ENCODE measurements at regions not wholly inside any gene's neighbourhood (a gene's known extent, or its start where the extent isn't known, plus 50 kb on each side); places are given as distances from the start of the nearest gene placed in this dataset.

GRCh38 chr7:49074538-49074937 lies 150.2 kb downstream of the CDC14C start:
- TF ChIP-seq POLR2A (IDR thresholded peaks at IDR 0.05) = no peak
- no peak for TF ChIP-seq CTCF (IDR thresholded peaks at IDR 0.05)
- no peak for DNase-seq (ENCODE audit: low spot score in 2 of 2)
- intact Hi-C loops (cut with DNase I; ENCODE audit: low total_unique reads) = no loop called here
- H3K4me3 ChIP-seq (ENCODE audit: low read depth, poor library complexity, severe bottlenecking) = no peak overlapping the region
- 50 to 51% methylated on average over 2 of the region's 2 CpGs for WGBS, 2 donors

- DNase-seq (ENCODE audit: low spot score in 2 of 2) = no peak
- H3K4me3 ChIP-seq (ENCODE audit: low read depth, poor library complexity, severe bottlenecking) = no peak overlapping the region
- intact Hi-C loops (cut with DNase I; ENCODE audit: low total_unique reads) = no loop called here
- 79 to 88% methylated on average over 2 of the region's 2 CpGs for WGBS, 2 donors
- TF ChIP-seq POLR2A (IDR thresholded peaks at IDR 0.05) = no peak
- TF ChIP-seq CTCF (IDR thresholded peaks at IDR 0.05) = no peak
These were observed 156.6 kb downstream of the CDC14C start for GRCh38 chr7:49080896-49081475.

- no peak for TF ChIP-seq CTCF (IDR thresholded peaks at IDR 0.05)
- TF ChIP-seq POLR2A (IDR thresholded peaks at IDR 0.05) = no peak
- intact Hi-C loops (cut with DNase I; ENCODE audit: low total_unique reads) = no loop called here
- no peak overlapping the region for H3K4me3 ChIP-seq (ENCODE audit: low read depth, poor library complexity, severe bottlenecking)
- DNase-seq (ENCODE audit: low spot score in 2 of 2) = no peak
These were observed 163.7 kb downstream of the CDC14C start for GRCh38 chr7:49088017-49088416.

- 51 to 59% methylated on average over 2 of the region's 2 CpGs for WGBS, 2 donors
These were observed 165.4 kb downstream of the CDC14C start for GRCh38 chr7:49089717-49090116.

GRCh38 chr7:49091089-49091488 lies 166.7 kb downstream of the CDC14C start:
- H3K4me3 ChIP-seq (ENCODE audit: low read depth, poor library complexity, severe bottlenecking) = no peak overlapping the region
- TF ChIP-seq POLR2A (IDR thresholded peaks at IDR 0.05) = no peak
- TF ChIP-seq CTCF (IDR thresholded peaks at IDR 0.05) = no peak
- intact Hi-C loops (cut with DNase I; ENCODE audit: low total_unique reads) = no loop called here
- no peak for DNase-seq (ENCODE audit: low spot score in 2 of 2)
- 71 to 76% methylated on average over 3 of the region's 3 CpGs for WGBS, 2 donors

More at GRCh38 chr7:49089717-49090116, 165.4 kb downstream of the CDC14C start:
- TF ChIP-seq POLR2A (IDR thresholded peaks at IDR 0.05) = no peak
- TF ChIP-seq CTCF (IDR thresholded peaks at IDR 0.05) = no peak
- H3K4me3 ChIP-seq (ENCODE audit: low read depth, poor library complexity, severe bottlenecking) = no peak overlapping the region
- no peak for DNase-seq (ENCODE audit: low spot score in 2 of 2)
- intact Hi-C loops (cut with DNase I; ENCODE audit: low total_unique reads) = no loop called here

- DNase-seq (ENCODE audit: low spot score in 2 of 2) = no peak
- intact Hi-C loops (cut with DNase I; ENCODE audit: low total_unique reads) = no loop called here
- no peak overlapping the region for H3K4me3 ChIP-seq (ENCODE audit: low read depth, poor library complexity, severe bottlenecking)
- 62 to 63% methylated on average over 2 of the region's 2 CpGs for WGBS, 2 donors
- no peak for TF ChIP-seq POLR2A (IDR thresholded peaks at IDR 0.05)
- no peak for TF ChIP-seq CTCF (IDR thresholded peaks at IDR 0.05)
These were observed 167.2 kb downstream of the CDC14C start for GRCh38 chr7:49091519-49091918.
